ENCODE measurements at regions not wholly inside any gene's neighbourhood (a gene's known extent, or its start where the extent isn't known, plus 50 kb on each side); places are given as distances from the start of the nearest gene placed in this dataset.

DNA sequence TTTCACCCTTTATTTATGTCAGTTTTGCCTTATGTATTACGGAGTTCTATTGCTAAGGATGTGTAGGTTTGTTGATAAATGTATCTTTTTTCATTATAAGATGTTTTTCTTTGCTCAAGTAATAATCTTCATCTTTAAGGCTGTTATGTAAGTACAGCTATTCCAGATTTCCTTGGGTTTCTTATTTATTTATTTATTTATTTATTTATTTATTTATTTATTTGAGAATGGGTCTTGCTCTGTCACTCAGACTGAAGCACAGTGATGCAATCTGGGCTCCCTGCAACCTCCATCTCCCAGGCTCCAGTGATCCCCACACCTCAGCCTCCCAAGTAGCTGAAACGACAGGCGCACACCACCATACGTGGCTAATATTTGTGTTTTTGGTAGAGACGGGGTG, 617.0 kb downstream of the SLITRK1 start:
- BruUV-seq (replicated peaks): no TSS peak
- intact Hi-C loops (cut with micrococcal nuclease): no loop called here
- Histone ChIP-seq H4K20me1 (ENCODE audit: low read length) (no peaks in the 10 kb centered on the region), H3K4me2 (ENCODE audit: low read length) (no peak overlapping the region), H3K9ac (ENCODE audit: low read length) (no peak overlapping the region), H3K27me3 (ENCODE audit: low read length) (no peaks in the 10 kb centered on the region), H2AFZ (ENCODE audit: low read length) (no peak overlapping the region), H3K79me2 (ENCODE audit: low read length) (no peaks in the 10 kb centered on the region), H3K27ac (ENCODE audit: low read length) (no peak overlapping the region), H3K9me3 (ENCODE audit: low read length) (no peaks in the 10 kb centered on the region), H3F3A (ENCODE audit: low read length, unreplicated experiment) (no peaks in the 10 kb centered on the region), H3K4me1 (ENCODE audit: insufficient read depth, low read length) (no peaks in the 10 kb centered on the region), H3K36me3 (ENCODE audit: low read depth, low read length) (no peaks in the 10 kb centered on the region), H3K9me2 (replicated peaks; ENCODE audit: low read length) (no peaks in the 10 kb centered on the region), H3K4me3 (ENCODE audit: low read length) (no peak overlapping the region)
- POLR2A ChIA-PET (ENCODE audit: unreplicated experiment): no interaction called here
- TF ChIP-seq EZH2phosphoT487 (IDR thresholded peaks at IDR 0.05; ENCODE audit: borderline replicate concordance, low read length) (no peak), EZH2 (IDR thresholded peaks at IDR 0.05; ENCODE audit: low read length, unreplicated experiment) (no peak)
- TF ChIP-seq, protein P1, sequence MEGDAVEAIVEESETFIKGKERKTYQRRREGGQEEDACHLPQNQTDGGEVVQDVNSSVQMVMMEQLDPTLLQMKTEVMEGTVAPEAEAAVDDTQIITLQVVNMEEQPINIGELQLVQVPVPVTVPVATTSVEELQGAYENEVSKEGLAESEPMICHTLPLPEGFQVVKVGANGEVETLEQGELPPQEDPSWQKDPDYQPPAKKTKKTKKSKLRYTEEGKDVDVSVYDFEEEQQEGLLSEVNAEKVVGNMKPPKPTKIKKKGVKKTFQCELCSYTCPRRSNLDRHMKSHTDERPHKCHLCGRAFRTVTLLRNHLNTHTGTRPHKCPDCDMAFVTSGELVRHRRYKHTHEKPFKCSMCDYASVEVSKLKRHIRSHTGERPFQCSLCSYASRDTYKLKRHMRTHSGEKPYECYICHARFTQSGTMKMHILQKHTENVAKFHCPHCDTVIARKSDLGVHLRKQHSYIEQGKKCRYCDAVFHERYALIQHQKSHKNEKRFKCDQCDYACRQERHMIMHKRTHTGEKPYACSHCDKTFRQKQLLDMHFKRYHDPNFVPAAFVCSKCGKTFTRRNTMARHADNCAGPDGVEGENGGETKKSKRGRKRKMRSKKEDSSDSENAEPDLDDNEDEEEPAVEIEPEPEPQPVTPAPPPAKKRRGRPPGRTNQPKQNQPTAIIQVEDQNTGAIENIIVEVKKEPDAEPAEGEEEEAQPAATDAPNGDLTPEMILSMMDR (conservative IDR thresholded peaks at IDR 0.05; ENCODE audit: low read depth, low read length): no peak
- DNase-seq (no peak), ATAC-seq (no peak)
- CTCF ChIA-PET: no interaction called here

DNA sequence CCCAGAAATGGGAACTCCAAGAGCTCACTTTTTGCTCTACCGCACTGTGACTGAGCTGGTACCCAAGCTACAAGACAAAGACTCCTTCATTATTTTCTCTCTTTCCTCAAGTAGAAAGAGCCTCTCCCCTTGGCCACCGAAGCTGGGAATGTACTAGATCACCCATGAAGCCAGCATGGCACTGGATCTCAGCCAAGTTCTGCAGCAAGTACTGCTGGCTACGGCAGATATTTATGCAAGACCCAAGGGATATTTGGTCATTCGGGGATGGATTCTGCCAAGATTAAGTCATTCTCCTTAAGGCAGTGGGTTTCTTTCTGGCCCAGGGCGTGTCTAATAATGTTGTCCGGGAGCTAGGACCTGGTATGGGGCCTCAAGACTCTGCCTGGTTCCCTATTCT, 633.5 kb downstream of the SLITRK1 start:
- POLR2A ChIA-PET (ENCODE audit: unreplicated experiment): no interaction called here
- Histone ChIP-seq H3K79me2 (ENCODE audit: low read length) (no peaks in the 10 kb centered on the region), H3F3A (ENCODE audit: low read length, unreplicated experiment) (no peaks in the 10 kb centered on the region), H3K4me1 (ENCODE audit: insufficient read depth, low read length) (no peaks in the 10 kb centered on the region), H4K20me1 (ENCODE audit: low read length) (no peaks in the 10 kb centered on the region), H3K4me3 (ENCODE audit: low read length) (no peak overlapping the region), H3K9me2 (replicated peaks; ENCODE audit: low read length) (no peaks in the 10 kb centered on the region), H3K9ac (ENCODE audit: low read length) (no peak overlapping the region), H3K9me3 (ENCODE audit: low read length) (no peaks in the 10 kb centered on the region), H2AFZ (ENCODE audit: low read length) (no peak overlapping the region), H3K4me2 (ENCODE audit: low read length) (no peak overlapping the region), H3K27me3 (ENCODE audit: low read length) (no peaks in the 10 kb centered on the region), H3K36me3 (ENCODE audit: low read depth, low read length) (no peaks in the 10 kb centered on the region), H3K27ac (ENCODE audit: low read length) (no peak overlapping the region)
- DNase-seq (no peak), ATAC-seq (no peak)
- intact Hi-C loops (cut with micrococcal nuclease): no loop called here
- BruUV-seq (replicated peaks): no TSS peak
- CTCF ChIA-PET: no interaction called here
- TF ChIP-seq, protein P1 (conservative IDR thresholded peaks at IDR 0.05; ENCODE audit: low read depth, low read length): no peak
- TF ChIP-seq EZH2 (IDR thresholded peaks at IDR 0.05; ENCODE audit: low read length, unreplicated experiment) (no peak), EZH2phosphoT487 (IDR thresholded peaks at IDR 0.05; ENCODE audit: borderline replicate concordance, low read length) (no peak)

DNA sequence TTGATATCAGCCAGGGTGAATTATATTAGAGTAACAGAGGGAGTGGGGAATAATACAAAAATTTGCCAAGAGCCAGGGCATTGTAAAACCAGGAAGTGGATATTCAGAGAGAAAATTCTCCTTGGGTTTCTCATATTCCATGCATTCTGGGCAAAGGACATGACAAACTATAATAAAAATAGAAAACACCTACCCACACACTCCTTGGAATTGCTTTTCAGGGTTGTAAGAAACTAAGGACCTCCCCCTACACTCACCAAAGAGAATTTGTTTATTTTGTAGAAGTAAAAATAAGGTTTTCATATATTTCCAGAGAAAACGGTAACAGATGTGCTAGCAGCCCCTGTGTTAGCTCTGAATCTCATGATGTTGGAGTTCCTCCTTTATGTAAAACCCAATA, 649.6 kb downstream of the SLITRK1 start:
- H3K9me3 ChIP-seq (ENCODE audit: low read length): no peaks in the 10 kb centered on the region
- DNase-seq (no peak), ATAC-seq (no peak)
- intact Hi-C loops (cut with micrococcal nuclease): no loop called here
- no peak overlapping the region for H3K9ac ChIP-seq (ENCODE audit: low read length)
- ChIA-PET POLR2A (ENCODE audit: unreplicated experiment) (no interaction called here), CTCF (no interaction called here)
- no peaks in the 10 kb centered on the region for H3K36me3 ChIP-seq (ENCODE audit: low read depth, low read length)
- no peaks in the 10 kb centered on the region for H3K4me1 ChIP-seq (ENCODE audit: insufficient read depth, low read length)
- H3K79me2 ChIP-seq (ENCODE audit: low read length): no peaks in the 10 kb centered on the region
- no peaks in the 10 kb centered on the region for H3K27me3 ChIP-seq (ENCODE audit: low read length)
- no peaks in the 10 kb centered on the region for H3K9me2 ChIP-seq (replicated peaks; ENCODE audit: low read length)
- BruUV-seq (replicated peaks): no TSS peak
- H3F3A ChIP-seq (ENCODE audit: low read length, unreplicated experiment): no peaks in the 10 kb centered on the region
- no peak overlapping the region for H3K4me3 ChIP-seq (ENCODE audit: low read length)
- TF ChIP-seq EZH2phosphoT487 (IDR thresholded peaks at IDR 0.05; ENCODE audit: borderline replicate concordance, low read length) (no peak), EZH2 (IDR thresholded peaks at IDR 0.05; ENCODE audit: low read length, unreplicated experiment) (no peak)
- TF ChIP-seq, protein P1 (conservative IDR thresholded peaks at IDR 0.05; ENCODE audit: low read depth, low read length): no peak
- H3K4me2 ChIP-seq (ENCODE audit: low read length): no peak overlapping the region
- no peak overlapping the region for H2AFZ ChIP-seq (ENCODE audit: low read length)
- no peak overlapping the region for H3K27ac ChIP-seq (ENCODE audit: low read length)
- no peaks in the 10 kb centered on the region for H4K20me1 ChIP-seq (ENCODE audit: low read length)
